Spinal cord (tissue), 10 donors: ENCODE measurements at regions not wholly inside any gene's neighbourhood (a gene's known extent, or its start where the extent isn't known, plus 50 kb on each side); places are given as distances from the start of the nearest gene placed in this dataset. TPM values are rescaled to one million over a fixed set of nuclear protein-coding genes. Genes with fewer than 3 reads are reported as not detected.

Experiments used
- DNase-seq, 6 donors: peaks; one replicate each; pipeline versions ENCODE4 v3.0.0 to v3.0.0-alpha.2; 2013 to 2015; ENCODE audit warnings: low spot score in 6 of 6, low read depth in 4 of 6
- H3K27ac ChIP-seq: one replicate; pipeline ENCODE4 v1.5.1; 2013; ENCODE audit warnings: low read depth, low read length, control low read depth
- H3K27me3 ChIP-seq: one replicate; pipeline ENCODE4 v1.6.1; 2013; ENCODE audit warnings: low read length; ENCODE audit not compliant: control insufficient read depth, insufficient read depth
- H3K36me3 ChIP-seq: one replicate; pipeline ENCODE4 v1.6.1; 2013; ENCODE audit warnings: low read length; ENCODE audit not compliant: control insufficient read depth, insufficient read depth
- H3K4me1 ChIP-seq: one replicate; pipeline ENCODE4 v1.6.1; 2013; ENCODE audit warnings: low read length; ENCODE audit not compliant: control insufficient read depth, insufficient read depth
- H3K4me3 ChIP-seq: one replicate; pipeline ENCODE4 v1.5.1; 2013; ENCODE audit warnings: low read depth, low read length, control low read depth
- H3K9me3 ChIP-seq: one replicate; pipeline ENCODE4 v1.6.1; 2013; ENCODE audit warnings: low read length; ENCODE audit not compliant: control insufficient read depth, insufficient read depth
- WGBS: methylation state at CpG from one replicate; pipeline ENCODE4 v1.1.5; 2013; ENCODE audit warnings: missing lambda C conversion rate; ENCODE audit not compliant: insufficient coverage; 5-methylcytosine and 5-hydroxymethylcytosine counted together
- small RNA-seq: library from RNA; depleted of rRNA; stranded (forward); fragments of <200 nt; gene quantifications from one replicate; pipeline ENCODE3, GENCODE V24; 2014; ENCODE audit warnings: low replicate concordance
- donor health status: healthy.

- Histone ChIP-seq H3K36me3 (no peaks in the 10 kb centered on the region), H3K27ac (no peak overlapping the region), H3K4me3 (no peak overlapping the region), H3K4me1 (peaks cover 8% of the 10 kb centered on the region), H3K27me3 (no peaks in the 10 kb centered on the region), H3K9me3 (no peaks in the 10 kb centered on the region)
- no peak for DNase-seq
- WGBS, result 89% methylated on average over 4 of the region's 5 CpGs
Measured at GRCh38 chr2:16716024-16716423, 50.4 kb upstream of the CYRIA start.

Small RNA genes in the stretch of these regions (small RNA-seq; reads per million reads assigned to genes)
- gene RN7SKP168, result not detected
